Spleen (tissue), 7 donors: ENCODE measurements at regions not wholly inside any gene's neighbourhood (a gene's known extent, or its start where the extent isn't known, plus 50 kb on each side); places are given as distances from the start of the nearest gene placed in this dataset.

Experiments used
- CTCF ChIP-seq, 11 experiments: fragments of 200-600 bp in 7 of 11; fragments of 450-650 bp in 4 of 11; sonication (generic) in 4 of 11; IDR thresholded peaks in 8 of 11; conservative IDR thresholded peaks in 3 of 11; 1 replicate in 7 of 11; 2 replicates in 4 of 11; pipeline versions ENCODE4 v1.4.0 to v1.8.0; 2016 to 2021; ENCODE audit warnings: antibody characterized with exemption in 11 of 11, inconsistent platforms in 4 of 11, mild to moderate bottlenecking in 1 of 11
- POLR2AphosphoS5 ChIP-seq, 3 donors: sonication (generic); formaldehyde crosslinking; IDR thresholded peaks; one replicate each; pipeline ENCODE4 v1.5.1; 2017; ENCODE audit warnings: antibody characterized with exemption in 3 of 3
- donor health status: DM: no; HTN: no; CAD: no; lungs with moderate emphysema.
- donor health status: DM: no; HTN: no; CAD: no.
- donor health status: DM: no; HTN: no; CAD: no.

DNA sequence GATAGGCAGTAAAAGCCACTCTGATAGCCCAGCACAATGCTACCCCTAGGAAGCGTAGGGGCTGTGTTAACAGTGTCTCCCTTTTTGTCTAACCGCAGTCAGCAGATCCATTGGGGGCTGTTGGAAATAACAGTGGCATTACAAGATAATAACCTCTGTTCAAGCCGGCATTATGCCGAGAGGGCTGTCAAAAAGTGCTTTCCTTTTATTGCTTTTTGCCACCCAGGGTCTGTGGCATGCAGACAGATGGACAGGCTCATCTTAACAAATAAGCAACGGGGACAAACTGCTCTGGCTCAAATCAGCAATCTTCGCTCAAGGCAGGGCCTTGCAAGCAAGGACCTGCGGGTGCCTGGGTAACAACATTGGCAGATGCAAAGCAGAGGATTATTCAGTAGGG is 123.3 kb downstream of the TLR4 start:
- no peak for TF ChIP-seq CTCF (IDR thresholded peaks at IDR 0.05 in 8 of 11, conservative IDR thresholded peaks at IDR 0.05 in 3 of 11)
- no peak for TF ChIP-seq POLR2AphosphoS5 (IDR thresholded peaks at IDR 0.05)
